SK-N-SH (cell line): ENCODE measurements at regions not wholly inside any gene's neighbourhood (a gene's known extent, or its start where the extent isn't known, plus 50 kb on each side); places are given as distances from the start of the nearest gene placed in this dataset.

Source experiments
- CTCF ChIA-PET: fragments of 300-600, 350-600 bp; formaldehyde crosslinking; extraction: SDS; loops from one replicate; lab custom pipeline; 2021; lab: Yijun Ruan, JAX
- POLR2A ChIA-PET: fragments of 350-600 bp; sonication (Branson Sonifier 250); formaldehyde crosslinking; extraction: SDS; loops from one replicate; lab custom pipeline; 2020; ENCODE audit warnings: antibody characterized with exemption, inconsistent platforms; lab: Yijun Ruan, JAX
- DNase-seq: peaks from one replicate; pipeline ENCODE4 v3.0.0; 2012
- H2AFZ ChIP-seq: fragments of 200-600 bp; sonication (generic); 2 replicates; pipeline ENCODE4 v1.8.1; 2016; ENCODE audit warnings: antibody characterized with exemption, mild to moderate bottlenecking, low read depth
- H3F3A ChIP-seq: fragments of 200-600 bp; sonication (generic); replicated peaks from 2 replicates; pipeline ENCODE3; 2016; ENCODE audit warnings: antibody characterized with exemption, mild to moderate bottlenecking; ENCODE audit not compliant: insufficient read depth
- H3K27ac ChIP-seq, 2 experiments: fragments of 200-500 bp in 1 of 2; fragments of 200-600 bp in 1 of 2; sonication (Bioruptor generic) in 1 of 2; sonication (generic), shearing (Covaris generic) in 1 of 2; 2 replicates each; pipeline versions ENCODE4 v1.5.1 to v1.6.1; 2014 to 2016; ENCODE audit warnings: low read depth in 2 of 2, inconsistent platforms in 1 of 2, low read length in 1 of 2, mild to moderate bottlenecking in 1 of 2, mixed read lengths in 1 of 2
- H3K27me3 ChIP-seq: fragments of 200-600 bp; sonication (generic), shearing (Covaris generic); 2 replicates; pipeline ENCODE4 v1.6.1; 2016; ENCODE audit warnings: mixed run types; ENCODE audit not compliant: insufficient read depth
- H3K36me3 ChIP-seq, 2 experiments: fragments of 200-500 bp in 1 of 2; fragments of 200-600 bp in 1 of 2; sonication (Bioruptor generic) in 1 of 2; sonication (generic) in 1 of 2; replicated peaks in 1 of 2; 2 replicates each; pipeline versions ENCODE3 to v1.5.1; 2014 to 2016; ENCODE audit warnings: low read length in 1 of 2, mild to moderate bottlenecking in 1 of 2; ENCODE audit not compliant: insufficient read depth in 2 of 2, control insufficient read depth in 1 of 2
- H3K4me1 ChIP-seq, 2 experiments: fragments of 200-500 bp in 1 of 2; fragments of 200-600 bp in 1 of 2; sonication (Bioruptor generic) in 1 of 2; sonication (generic), shearing (Covaris generic) in 1 of 2; 2 replicates each; pipeline versions ENCODE4 v1.5.1 to v1.6.1; 2014 to 2016; ENCODE audit warnings: low read depth in 1 of 2, low read length in 1 of 2, mixed run types in 1 of 2; ENCODE audit not compliant: insufficient read depth in 2 of 2, control insufficient read depth in 1 of 2
- H3K4me2 ChIP-seq: fragments of 200-600 bp; sonication (generic), shearing (Covaris generic); 2 replicates; pipeline ENCODE4 v1.6.1; 2017; ENCODE audit warnings: mixed run types
- H3K4me3 ChIP-seq, 2 experiments: fragments of 200-500 bp in 1 of 2; fragments of 200-600 bp in 1 of 2; sonication (Bioruptor generic) in 1 of 2; sonication (generic), shearing (Covaris generic) in 1 of 2; 2 replicates each; pipeline versions ENCODE4 v1.5.1 to v1.8.1; 2014 to 2016; ENCODE audit warnings: low read depth in 2 of 2, inconsistent platforms in 1 of 2, low read length in 1 of 2, mild to moderate bottlenecking in 1 of 2, mixed read lengths in 1 of 2, moderate library complexity in 1 of 2
- H3K79me2 ChIP-seq: fragments of 200-600 bp; sonication (generic); 2 replicates; pipeline ENCODE4 v1.8.1; 2017; ENCODE audit warnings: mild to moderate bottlenecking; ENCODE audit not compliant: insufficient read depth
- H3K9ac ChIP-seq: fragments of 200-600 bp; sonication (generic); 2 replicates; pipeline ENCODE4 v1.6.1; 2017; ENCODE audit warnings: mixed run types
- H3K9me2 ChIP-seq: fragments of 200-600 bp; sonication (generic); 2 replicates; pipeline ENCODE4 v1.6.1; 2017; ENCODE audit warnings: mixed run types
- H3K9me3 ChIP-seq: fragments of 200-600 bp; sonication (generic); 2 replicates; pipeline ENCODE4 v1.6.1; 2017; ENCODE audit warnings: mixed run types, mild to moderate bottlenecking, moderate library complexity
- H4K20me1 ChIP-seq: fragments of 200-600 bp; sonication (generic); 2 replicates; pipeline ENCODE4 v1.6.1; 2017; ENCODE audit warnings: mild to moderate bottlenecking, mixed run types; ENCODE audit not compliant: insufficient read depth
- CHD2 ChIP-seq: fragments of 150-350 bp; IDR thresholded peaks from 2 replicates; pipeline ENCODE4 v1.6.1; 2018; ENCODE audit warnings: low read length; ENCODE audit not compliant: partially characterized antibody
- FOXM1 ChIP-seq: IDR thresholded peaks from 2 replicates; pipeline ENCODE4 v1.4.0; 2012; ENCODE audit warnings: low read depth, mild to moderate bottlenecking
- IRF3 ChIP-seq: fragments of 150-350 bp; IDR thresholded peaks from 2 replicates; pipeline ENCODE4 v1.6.1; 2016; ENCODE audit warnings: mild to moderate bottlenecking, low read depth, low read length
- JUND ChIP-seq: IDR thresholded peaks from 2 replicates; pipeline ENCODE4 v1.4.0; 2012
- MEF2A ChIP-seq: IDR thresholded peaks from 2 replicates; pipeline ENCODE4 v1.4.0; 2012; ENCODE audit warnings: low read depth, borderline replicate concordance
- MXI1 ChIP-seq: IDR thresholded peaks from 2 replicates; pipeline ENCODE4 v1.6.1; 2012; ENCODE audit warnings: mild to moderate bottlenecking, low read depth, low read length, improper control_type of control experiment
- NFIC ChIP-seq: IDR thresholded peaks from 2 replicates; pipeline ENCODE4 v1.4.0; 2012; ENCODE audit warnings: borderline replicate concordance
- NRF1 ChIP-seq: IDR thresholded peaks from 2 replicates; pipeline ENCODE4 v1.6.1; 2012; ENCODE audit warnings: low read depth, mild to moderate bottlenecking, low read length
- POLR2AphosphoS5 ChIP-seq: IDR thresholded peaks from 2 replicates; pipeline ENCODE4 v1.6.1; 2012; ENCODE audit warnings: low read depth, low read length
- RAD21 ChIP-seq: IDR thresholded peaks from 2 replicates; pipeline ENCODE4 v1.6.1; 2012; ENCODE audit warnings: mild to moderate bottlenecking, low read length
- RCOR1 ChIP-seq: fragments of 150-350 bp; IDR thresholded peaks from 2 replicates; pipeline ENCODE4 v1.6.1; 2017; ENCODE audit warnings: antibody characterized with exemption, low read length
- RXRA ChIP-seq: IDR thresholded peaks from 2 replicates; pipeline ENCODE4 v1.4.0; 2012; ENCODE audit warnings: low read depth, mild to moderate bottlenecking, borderline replicate concordance
- SMC3 ChIP-seq: IDR thresholded peaks from 2 replicates; pipeline ENCODE4 v1.6.1; 2012; ENCODE audit warnings: low read depth, low read length, improper control_type of control experiment
- USF1 ChIP-seq: IDR thresholded peaks from 2 replicates; pipeline ENCODE4 v1.4.0; 2012; ENCODE audit warnings: low read depth, borderline replicate concordance
- YY1 ChIP-seq: IDR thresholded peaks from 2 replicates; pipeline ENCODE4 v1.4.0; 2012; ENCODE audit warnings: low read depth, mild to moderate bottlenecking
- WGBS: methylation state at CpG from one replicate; pipeline ENCODE4 v1.1.6; 2017; ENCODE audit warnings: low lambda C conversion rate; 5-methylcytosine and 5-hydroxymethylcytosine counted together
- TF ChIP-seq, protein P1 (sequence below): IDR thresholded peaks from 2 replicates; pipeline ENCODE4 v1.4.0; 2012; ENCODE audit warnings: low read depth, borderline replicate concordance
- TF ChIP-seq, protein P2 (sequence below): IDR thresholded peaks from 2 replicates; pipeline ENCODE4; 2012

- Histone ChIP-seq H3K9ac (no peak overlapping the region), H4K20me1 (no peaks in the 10 kb centered on the region), H3K79me2 (no peaks in the 10 kb centered on the region), H3K9me2 (no peaks in the 10 kb centered on the region), H3K9me3 (no peaks in the 10 kb centered on the region), H3F3A (no peaks in the 10 kb centered on the region), H3K36me3 (no peaks in the 10 kb centered on the region), H3K4me1 (no peaks in the 10 kb centered on the region), H3K27me3 (no peaks in the 10 kb centered on the region), H2AFZ (no peak overlapping the region), H3K4me3 (no peak overlapping the region), H3K4me2 (no peak overlapping the region), H3K27ac (no peak overlapping the region)
- DNase-seq: no peak
- no peak for TF ChIP-seq CHD2
- no peak for TF ChIP-seq FOXM1
- no peak for TF ChIP-seq RCOR1
- TF ChIP-seq IRF3: no peak
- no peak for TF ChIP-seq NRF1
- no peak for TF ChIP-seq MXI1
- no peak for TF ChIP-seq RAD21
- POLR2A ChIA-PET: no interaction called here
- WGBS: 85% methylated on average over 11 of the region's 11 CpGs
- CTCF ChIA-PET: no interaction called here
Measured at GRCh38 chr1:94678202-94678848, 136.8 kb upstream of the F3 start.

DNA sequence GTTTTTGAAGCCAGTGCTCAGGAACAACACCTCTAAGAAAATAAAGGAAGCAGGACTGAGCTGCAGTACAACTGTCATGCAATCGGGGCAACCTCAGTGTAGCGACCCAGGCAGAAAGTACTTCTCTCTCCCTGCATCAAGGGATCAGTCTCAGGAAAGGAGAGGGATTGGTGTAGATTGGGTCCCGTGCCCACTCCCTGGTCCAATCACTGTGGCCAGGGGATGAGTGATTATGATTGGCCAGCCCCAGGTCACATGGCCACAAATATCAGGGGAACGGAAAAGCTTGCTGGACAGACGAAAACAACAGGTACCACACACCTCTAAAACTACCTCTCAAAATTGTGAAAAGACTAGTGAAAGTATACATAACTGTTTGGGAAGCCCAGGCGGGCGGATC is 136.2 kb upstream of the F3 start:
- no peaks in the 10 kb centered on the region for H3K36me3 ChIP-seq
- no peak overlapping the region for H3K9ac ChIP-seq
- no peaks in the 10 kb centered on the region for H3K9me2 ChIP-seq
- no peak overlapping the region for H3K4me2 ChIP-seq
- WGBS: 72% methylated on average over 7 of the region's 7 CpGs
- CTCF ChIA-PET: no interaction called here
- H3K27me3 ChIP-seq: no peaks in the 10 kb centered on the region
- H4K20me1 ChIP-seq: no peaks in the 10 kb centered on the region
- H3K4me1 ChIP-seq: no peaks in the 10 kb centered on the region
- TF ChIP-seq RCOR1 (no peak), JUND (no peak), RAD21 (no peak), RXRA (no peak)
- no peaks in the 10 kb centered on the region for H3K79me2 ChIP-seq
- no peak overlapping the region for H2AFZ ChIP-seq
- DNase-seq: no peak
- no peak overlapping the region for H3K27ac ChIP-seq
- H3K9me3 ChIP-seq: no peaks in the 10 kb centered on the region
- no peak overlapping the region for H3K4me3 ChIP-seq
- POLR2A ChIA-PET: no interaction called here
- no peaks in the 10 kb centered on the region for H3F3A ChIP-seq

- Histone ChIP-seq H2AFZ (no peak overlapping the region), H3K4me3 (no peak overlapping the region), H3K9me3 (no peaks in the 10 kb centered on the region), H3K4me1 (no peaks in the 10 kb centered on the region), H3K9ac (no peak overlapping the region), H3F3A (no peaks in the 10 kb centered on the region), H3K79me2 (no peaks in the 10 kb centered on the region), H3K9me2 (no peaks in the 10 kb centered on the region), H3K4me2 (no peak overlapping the region), H4K20me1 (no peaks in the 10 kb centered on the region), H3K27me3 (no peaks in the 10 kb centered on the region), H3K36me3 (no peaks in the 10 kb centered on the region), H3K27ac (no peak overlapping the region)
- ChIA-PET CTCF (no interaction called here), POLR2A (no interaction called here)
- 70% methylated on average over 5 of the region's 5 CpGs for WGBS
- no peak for DNase-seq
- TF ChIP-seq POLR2AphosphoS5 (no peak), MEF2A (no peak), SMC3 (no peak), NFIC (no peak), CHD2 (no peak), IRF3 (no peak), USF1 (no peak), YY1 (no peak)
- TF ChIP-seq, protein P1, sequence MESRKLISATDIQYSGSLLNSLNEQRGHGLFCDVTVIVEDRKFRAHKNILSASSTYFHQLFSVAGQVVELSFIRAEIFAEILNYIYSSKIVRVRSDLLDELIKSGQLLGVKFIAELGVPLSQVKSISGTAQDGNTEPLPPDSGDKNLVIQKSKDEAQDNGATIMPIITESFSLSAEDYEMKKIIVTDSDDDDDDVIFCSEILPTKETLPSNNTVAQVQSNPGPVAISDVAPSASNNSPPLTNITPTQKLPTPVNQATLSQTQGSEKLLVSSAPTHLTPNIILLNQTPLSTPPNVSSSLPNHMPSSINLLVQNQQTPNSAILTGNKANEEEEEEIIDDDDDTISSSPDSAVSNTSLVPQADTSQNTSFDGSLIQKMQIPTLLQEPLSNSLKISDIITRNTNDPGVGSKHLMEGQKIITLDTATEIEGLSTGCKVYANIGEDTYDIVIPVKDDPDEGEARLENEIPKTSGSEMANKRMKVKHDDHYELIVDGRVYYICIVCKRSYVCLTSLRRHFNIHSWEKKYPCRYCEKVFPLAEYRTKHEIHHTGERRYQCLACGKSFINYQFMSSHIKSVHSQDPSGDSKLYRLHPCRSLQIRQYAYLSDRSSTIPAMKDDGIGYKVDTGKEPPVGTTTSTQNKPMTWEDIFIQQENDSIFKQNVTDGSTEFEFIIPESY: no peak
- TF ChIP-seq, protein P2, sequence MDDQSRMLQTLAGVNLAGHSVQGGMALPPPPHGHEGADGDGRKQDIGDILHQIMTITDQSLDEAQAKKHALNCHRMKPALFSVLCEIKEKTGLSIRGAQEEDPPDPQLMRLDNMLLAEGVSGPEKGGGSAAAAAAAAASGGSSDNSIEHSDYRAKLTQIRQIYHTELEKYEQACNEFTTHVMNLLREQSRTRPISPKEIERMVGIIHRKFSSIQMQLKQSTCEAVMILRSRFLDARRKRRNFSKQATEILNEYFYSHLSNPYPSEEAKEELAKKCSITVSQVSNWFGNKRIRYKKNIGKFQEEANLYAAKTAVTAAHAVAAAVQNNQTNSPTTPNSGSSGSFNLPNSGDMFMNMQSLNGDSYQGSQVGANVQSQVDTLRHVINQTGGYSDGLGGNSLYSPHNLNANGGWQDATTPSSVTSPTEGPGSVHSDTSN: no peak
Measured at GRCh38 chr1:94677087-94677486, 135.5 kb upstream of the F3 start.
